22Rv1 (cell line): ENCODE measurements at regions not wholly inside any gene's neighbourhood (a gene's known extent, or its start where the extent isn't known, plus 50 kb on each side); places are given as distances from the start of the nearest gene placed in this dataset.
A peak's percentile ranks its signal among the peaks of the same experiment; 100 is the strongest.

Experiments used
- ZFX ChIP-seq: fragments of 450-650 bp; IDR thresholded peaks from 2 replicates; pipeline ENCODE4 v1.6.1; 2017; ENCODE audit warnings: antibody characterized with exemption, borderline replicate concordance
- TF ChIP-seq, protein P1 (sequence below): fragments of 450-650 bp; IDR thresholded peaks from 2 replicates; pipeline ENCODE4 v1.5.1; 2017; ENCODE audit warnings: mild to moderate bottlenecking

DNA sequence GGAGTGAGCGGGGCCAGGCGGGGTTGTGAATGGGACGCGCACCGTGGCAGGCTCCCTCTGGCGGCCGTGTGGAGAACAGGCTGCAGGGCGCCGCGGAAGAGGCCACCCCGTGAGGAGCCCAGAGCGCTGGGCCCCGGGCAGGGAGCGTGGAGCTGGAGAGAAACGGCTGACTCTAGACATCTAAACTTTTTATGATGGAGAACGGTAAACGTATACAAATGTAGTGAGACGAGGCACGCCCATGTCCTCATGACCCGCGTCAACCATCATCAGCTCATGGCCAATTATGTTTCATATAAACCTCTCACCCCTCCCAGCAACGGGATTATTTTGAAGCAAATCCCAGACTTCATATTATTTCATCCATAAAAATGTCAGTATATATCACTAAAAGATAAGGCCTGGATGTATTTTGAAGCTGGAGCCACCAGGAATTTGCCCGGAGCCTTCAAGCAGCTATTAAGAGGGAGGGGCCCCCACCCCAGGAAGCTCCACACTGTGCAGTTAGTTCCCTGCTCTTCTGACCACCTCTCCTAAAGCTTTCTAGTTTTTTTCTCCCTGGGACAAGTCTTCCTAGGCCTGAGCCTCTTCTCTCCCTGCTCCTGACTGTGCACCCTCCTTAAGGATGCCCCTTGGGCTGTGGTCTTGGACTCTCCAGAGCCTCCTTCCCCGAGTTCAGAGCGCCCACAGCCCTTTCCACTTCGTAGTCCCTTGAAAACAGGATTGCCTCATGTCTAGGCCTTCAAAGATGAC lies 149.5 kb downstream of the SMAD6 start:
- TF ChIP-seq, protein P1, sequence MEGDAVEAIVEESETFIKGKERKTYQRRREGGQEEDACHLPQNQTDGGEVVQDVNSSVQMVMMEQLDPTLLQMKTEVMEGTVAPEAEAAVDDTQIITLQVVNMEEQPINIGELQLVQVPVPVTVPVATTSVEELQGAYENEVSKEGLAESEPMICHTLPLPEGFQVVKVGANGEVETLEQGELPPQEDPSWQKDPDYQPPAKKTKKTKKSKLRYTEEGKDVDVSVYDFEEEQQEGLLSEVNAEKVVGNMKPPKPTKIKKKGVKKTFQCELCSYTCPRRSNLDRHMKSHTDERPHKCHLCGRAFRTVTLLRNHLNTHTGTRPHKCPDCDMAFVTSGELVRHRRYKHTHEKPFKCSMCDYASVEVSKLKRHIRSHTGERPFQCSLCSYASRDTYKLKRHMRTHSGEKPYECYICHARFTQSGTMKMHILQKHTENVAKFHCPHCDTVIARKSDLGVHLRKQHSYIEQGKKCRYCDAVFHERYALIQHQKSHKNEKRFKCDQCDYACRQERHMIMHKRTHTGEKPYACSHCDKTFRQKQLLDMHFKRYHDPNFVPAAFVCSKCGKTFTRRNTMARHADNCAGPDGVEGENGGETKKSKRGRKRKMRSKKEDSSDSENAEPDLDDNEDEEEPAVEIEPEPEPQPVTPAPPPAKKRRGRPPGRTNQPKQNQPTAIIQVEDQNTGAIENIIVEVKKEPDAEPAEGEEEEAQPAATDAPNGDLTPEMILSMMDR: peak; percentile 99
- no peak for TF ChIP-seq ZFX
